ENCODE measurements at regions not wholly inside any gene's neighbourhood (a gene's known extent, or its start where the extent isn't known, plus 50 kb on each side); places are given as distances from the start of the nearest gene placed in this dataset.
"Not testable (repeated sequence)": the region's sequence is repeated elsewhere in the genome, so short reads cannot be mapped to it uniquely, and the experiment has no call there.

GRCh38 chr5:45171563-45171962 lies 362.8 kb downstream of the MRPS30 start:
- DNase-seq, result no peak
- in situ Hi-C loops (cut with MboI; ENCODE audit: low pct_unique_long_range_greater_than_20kb, low sequenced_read_pairs), result no loop called here

DNA sequence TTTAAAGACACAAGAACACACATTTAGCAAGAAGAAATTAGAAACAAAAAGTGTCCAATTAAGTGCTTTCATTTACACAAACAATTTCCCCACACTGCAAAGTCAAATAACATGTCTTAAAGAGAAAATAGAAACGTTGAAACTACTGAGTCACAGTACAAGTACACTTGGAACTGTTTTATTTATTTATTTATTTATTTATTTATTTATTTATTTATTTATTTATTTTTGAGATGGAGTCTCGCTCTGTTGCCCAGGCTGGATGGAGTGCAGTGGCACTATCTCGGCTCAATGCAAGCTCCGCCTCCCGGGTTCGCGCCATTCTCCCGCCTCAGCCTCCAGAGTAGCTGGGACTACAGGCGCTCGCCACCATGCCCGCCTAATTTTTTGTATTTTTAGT lies 363.9 kb downstream of the MRPS30 start:
- in situ Hi-C loops (cut with MboI; ENCODE audit: low pct_unique_long_range_greater_than_20kb, low sequenced_read_pairs); DNase-seq: not testable (repeated sequence)

- in situ Hi-C loops (cut with MboI; ENCODE audit: low pct_unique_long_range_greater_than_20kb, low sequenced_read_pairs), result no loop called here
- no peak for DNase-seq
These were observed 370.9 kb downstream of the MRPS30 start for GRCh38 chr5:45179686-45180085.

GRCh38 chr5:45189042-45189441 lies 380.3 kb downstream of the MRPS30 start:
- DNase-seq, result no peak
- in situ Hi-C loops (cut with MboI; ENCODE audit: low pct_unique_long_range_greater_than_20kb, low sequenced_read_pairs), result no loop called here

- in situ Hi-C loops (cut with MboI; ENCODE audit: low pct_unique_long_range_greater_than_20kb, low sequenced_read_pairs), result no loop called here
- no peak for DNase-seq
These were observed 380.7 kb downstream of the MRPS30 start for GRCh38 chr5:45189481-45189880.

DNA sequence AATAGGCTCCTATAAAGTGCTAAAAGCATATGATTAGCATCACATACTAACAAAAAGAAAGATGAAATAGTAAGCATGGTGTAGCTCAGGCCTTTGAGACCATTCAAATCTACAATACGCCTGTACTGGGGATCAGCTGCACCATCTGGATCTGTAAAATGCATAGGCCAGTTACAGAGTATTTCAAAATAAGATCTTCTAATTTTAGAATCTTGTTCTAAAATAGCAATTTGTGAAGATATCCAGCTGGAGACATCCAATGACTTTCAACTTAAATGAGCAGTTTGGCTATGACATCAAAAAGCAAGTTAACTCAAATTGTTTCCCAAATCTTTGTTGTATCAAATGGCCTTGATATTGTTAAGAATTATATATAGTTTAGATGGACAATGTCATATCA lies 386.3 kb downstream of the MRPS30 start:
- no peak for DNase-seq
- in situ Hi-C loops (cut with MboI; ENCODE audit: low pct_unique_long_range_greater_than_20kb, low sequenced_read_pairs), result no loop called here

All from KBM-7 (cell line).